ENCODE measurements at regions not wholly inside any gene's neighbourhood (a gene's known extent, or its start where the extent isn't known, plus 50 kb on each side); places are given as distances from the start of the nearest gene placed in this dataset.

DNA sequence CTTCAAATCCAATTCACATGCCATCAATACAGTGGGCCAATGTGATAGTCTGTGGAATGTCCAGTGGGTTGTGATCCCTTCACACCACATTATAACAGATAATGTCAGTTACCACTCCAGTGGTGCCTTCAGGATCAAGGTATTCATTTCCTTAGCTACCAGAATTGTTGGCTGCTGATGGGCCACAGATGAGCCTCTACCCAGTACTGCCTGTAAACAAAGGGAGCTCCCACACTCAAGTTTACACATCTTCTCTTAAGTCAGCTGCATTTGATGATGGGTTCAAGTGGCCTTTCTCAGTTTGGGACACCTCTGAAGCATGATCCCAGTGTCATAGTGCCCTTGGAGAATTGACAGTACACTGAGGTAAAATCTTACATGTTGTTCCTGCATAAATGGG lies 477.0 kb upstream of the CD180 start:
- DNase-seq, result no peak
- H3K36me3 ChIP-seq, result no peaks in the 10 kb centered on the region
- TF ChIP-seq POLR2A (IDR thresholded peaks at IDR 0.05), result no peak
- no peaks in the 10 kb centered on the region for H3K9me3 ChIP-seq
- H3K4me3 ChIP-seq, result no peak overlapping the region
- H3K4me1 ChIP-seq, result no peaks in the 10 kb centered on the region
- intact Hi-C loops (cut with DNase I; ENCODE audit: low total_unique reads) (no loop called here), in situ Hi-C loops (cut with MboI; ENCODE audit: low pct_ligation_motif_present in 1 of 4, low pct_unique_long_range_greater_than_20kb in 1 of 4, low sequenced_read_pairs in 3 of 4) (no loop called here)
- H3K27ac ChIP-seq, result no peak overlapping the region
- no peaks in the 10 kb centered on the region for H3K27me3 ChIP-seq

GRCh38 chr5:67673180-67673579 lies 476.6 kb upstream of the CD180 start:
- WGBS, 2 donors (ENCODE audit: low coverage in 1 of 2), result 91 to 94% methylated on average over 3 of the region's 3 CpGs
- Histone ChIP-seq H3K9me3 (no peaks in the 10 kb centered on the region), H3K36me3 (no peaks in the 10 kb centered on the region), H3K27me3 (no peaks in the 10 kb centered on the region), H3K4me3 (no peak overlapping the region), H3K27ac (no peak overlapping the region), H3K4me1 (no peaks in the 10 kb centered on the region)
- DNase-seq, result no peak
- intact Hi-C loops (cut with DNase I; ENCODE audit: low total_unique reads) (no loop called here), in situ Hi-C loops (cut with MboI; ENCODE audit: low pct_ligation_motif_present in 1 of 4, low pct_unique_long_range_greater_than_20kb in 1 of 4, low sequenced_read_pairs in 3 of 4) (no loop called here)
- TF ChIP-seq EP300 (IDR thresholded peaks at IDR 0.05; ENCODE audit: low read depth), result no peak
- no peak for TF ChIP-seq POLR2AphosphoS5 (IDR thresholded peaks at IDR 0.05)
- TF ChIP-seq POLR2A (IDR thresholded peaks at IDR 0.05), result no peak
- TF ChIP-seq CTCF (IDR thresholded peaks at IDR 0.05), result no peak

DNA sequence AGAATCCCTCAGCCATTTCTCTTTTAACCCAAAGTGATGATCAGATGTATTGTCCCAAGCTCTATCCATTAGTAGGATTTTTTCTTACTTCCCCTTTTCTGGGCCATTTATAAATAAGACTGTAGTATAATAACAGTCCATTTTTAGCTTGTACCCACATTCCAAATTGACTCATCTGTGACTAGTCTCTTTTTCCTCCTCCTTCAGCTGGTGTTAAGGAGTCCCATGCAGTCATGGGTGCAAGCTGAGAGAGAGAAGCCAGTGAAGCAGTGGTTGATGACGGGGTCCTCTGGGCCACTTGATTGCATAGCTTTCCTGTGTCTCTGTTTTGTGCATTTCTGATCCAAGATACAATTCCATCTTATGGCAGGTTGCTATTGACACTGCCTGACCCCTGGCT lies 476.0 kb upstream of the CD180 start:
- H3K36me3 ChIP-seq, result no peaks in the 10 kb centered on the region
- H3K9me3 ChIP-seq, result no peaks in the 10 kb centered on the region
- DNase-seq, result no peak
- in situ Hi-C loops (cut with MboI; ENCODE audit: low pct_ligation_motif_present in 1 of 4, low pct_unique_long_range_greater_than_20kb in 1 of 4, low sequenced_read_pairs in 3 of 4) (no loop called here), intact Hi-C loops (cut with DNase I; ENCODE audit: low total_unique reads) (no loop called here)
- WGBS, 2 donors (ENCODE audit: low coverage in 1 of 2), result 59 to 100% methylated on average over 1 of the region's 1 CpG
- H3K27ac ChIP-seq, result no peak overlapping the region
- TF ChIP-seq EP300 (IDR thresholded peaks at IDR 0.05; ENCODE audit: low read depth) (no peak), POLR2AphosphoS5 (IDR thresholded peaks at IDR 0.05) (no peak), POLR2A (IDR thresholded peaks at IDR 0.05) (no peak)
- H3K4me3 ChIP-seq, result no peak overlapping the region
- H3K27me3 ChIP-seq, result no peaks in the 10 kb centered on the region
- H3K4me1 ChIP-seq, result no peaks in the 10 kb centered on the region

DNA sequence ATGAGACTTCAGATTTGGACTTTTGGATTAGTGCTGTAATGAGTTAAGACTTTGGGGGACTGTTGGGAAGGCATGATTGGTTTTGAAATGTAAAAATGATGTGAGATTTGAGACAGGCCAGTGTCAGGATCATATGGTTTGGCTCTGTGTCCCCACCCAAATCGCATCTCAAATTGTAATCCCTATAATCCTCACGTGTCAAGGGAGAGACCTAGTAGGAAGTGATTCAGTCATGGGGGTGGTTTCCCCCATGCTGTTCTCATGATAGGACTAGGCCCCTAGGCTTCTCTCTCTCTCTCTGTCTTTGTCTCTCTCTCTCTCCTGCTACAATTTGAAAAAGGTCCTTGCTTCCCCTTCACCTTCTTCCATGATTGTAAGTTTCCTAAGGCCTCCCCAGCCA lies 473.3 kb upstream of the CD180 start:
- no peaks in the 10 kb centered on the region for H3K4me1 ChIP-seq
- no peaks in the 10 kb centered on the region for H3K27me3 ChIP-seq
- peaks cover 0 to 5% of the 10 kb centered on the region in 2 donors for H3K9me3 ChIP-seq
- no peak for DNase-seq
- intact Hi-C loops (cut with DNase I; ENCODE audit: low total_unique reads) (no loop called here), in situ Hi-C loops (cut with MboI; ENCODE audit: low pct_ligation_motif_present in 1 of 4, low pct_unique_long_range_greater_than_20kb in 1 of 4, low sequenced_read_pairs in 3 of 4) (no loop called here)
- H3K36me3 ChIP-seq, result no peaks in the 10 kb centered on the region
- no peak overlapping the region for H3K4me3 ChIP-seq
- no peak overlapping the region for H3K27ac ChIP-seq
- TF ChIP-seq POLR2AphosphoS5 (IDR thresholded peaks at IDR 0.05) (no peak), EP300 (IDR thresholded peaks at IDR 0.05; ENCODE audit: low read depth) (no peak)
- WGBS, 2 donors (ENCODE audit: low coverage in 1 of 2), result 77 to 100% methylated on average over 1 to 2 of the region's 2 CpGs

DNA sequence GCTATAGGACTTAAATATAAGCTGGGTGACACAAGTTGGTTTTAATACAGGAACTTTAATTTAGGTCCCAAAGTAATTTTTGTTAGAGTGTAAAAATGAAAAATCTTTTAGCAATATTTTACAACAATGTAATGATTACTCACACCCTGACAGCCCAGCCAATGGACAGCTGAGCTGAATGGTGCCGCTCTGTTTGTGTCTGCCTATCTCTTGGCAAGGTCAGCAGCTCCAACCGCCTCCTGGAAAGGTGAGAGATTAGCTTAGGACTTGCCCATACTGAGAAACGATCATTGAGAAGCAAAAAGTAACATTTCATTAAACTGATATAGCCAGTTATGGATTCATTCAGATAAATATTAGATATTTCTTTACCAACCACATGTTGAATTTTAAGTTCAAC lies 463.6 kb upstream of the CD180 start:
- no peak overlapping the region for H3K27ac ChIP-seq
- no peaks in the 10 kb centered on the region for H3K27me3 ChIP-seq
- no peak overlapping the region for H3K4me3 ChIP-seq
- H3K9me3 ChIP-seq, result peaks cover 0 to 4% of the 10 kb centered on the region in 2 donors
- no peak for DNase-seq
- TF ChIP-seq CTCF (IDR thresholded peaks at IDR 0.05), result no peak
- TF ChIP-seq EP300 (IDR thresholded peaks at IDR 0.05; ENCODE audit: low read depth), result no peak
- 89% methylated on average over 3 of the region's 3 CpGs for WGBS, 2 donors (ENCODE audit: low coverage in 1 of 2)
- in situ Hi-C loops (cut with MboI; ENCODE audit: low pct_ligation_motif_present in 1 of 4, low pct_unique_long_range_greater_than_20kb in 1 of 4, low sequenced_read_pairs in 3 of 4) (no loop called here), intact Hi-C loops (cut with DNase I; ENCODE audit: low total_unique reads) (no loop called here)
- no peaks in the 10 kb centered on the region for H3K36me3 ChIP-seq
- no peaks in the 10 kb centered on the region for H3K4me1 ChIP-seq

GRCh38 chr5:67659288-67659687 lies 462.7 kb upstream of the CD180 start:
- Histone ChIP-seq H3K9me3 (peaks cover 0 to 4% of the 10 kb centered on the region in 2 donors), H3K27me3 (no peaks in the 10 kb centered on the region), H3K4me1 (no peaks in the 10 kb centered on the region), H3K27ac (no peak overlapping the region), H3K4me3 (no peak overlapping the region), H3K36me3 (no peaks in the 10 kb centered on the region)
- 88 to 90% methylated on average over 6 of the region's 6 CpGs for WGBS, 2 donors (ENCODE audit: low coverage in 1 of 2)
- DNase-seq, result no peak
- TF ChIP-seq POLR2AphosphoS5 (IDR thresholded peaks at IDR 0.05), result no peak
- TF ChIP-seq EP300 (IDR thresholded peaks at IDR 0.05; ENCODE audit: low read depth), result no peak
- no peak for TF ChIP-seq POLR2A (IDR thresholded peaks at IDR 0.05)
- no peak for TF ChIP-seq CTCF (IDR thresholded peaks at IDR 0.05)
- in situ Hi-C loops (cut with MboI; ENCODE audit: low pct_ligation_motif_present in 1 of 4, low pct_unique_long_range_greater_than_20kb in 1 of 4, low sequenced_read_pairs in 3 of 4), result no loop called here
- intact Hi-C loops (cut with DNase I; ENCODE audit: low total_unique reads), result no loop called here
